ENCODE measurements at regions not wholly inside any gene's neighbourhood (a gene's known extent, or its start where the extent isn't known, plus 50 kb on each side); places are given as distances from the start of the nearest gene placed in this dataset.
A peak's percentile ranks its signal among the peaks of the same experiment; 100 is the strongest.

DNA sequence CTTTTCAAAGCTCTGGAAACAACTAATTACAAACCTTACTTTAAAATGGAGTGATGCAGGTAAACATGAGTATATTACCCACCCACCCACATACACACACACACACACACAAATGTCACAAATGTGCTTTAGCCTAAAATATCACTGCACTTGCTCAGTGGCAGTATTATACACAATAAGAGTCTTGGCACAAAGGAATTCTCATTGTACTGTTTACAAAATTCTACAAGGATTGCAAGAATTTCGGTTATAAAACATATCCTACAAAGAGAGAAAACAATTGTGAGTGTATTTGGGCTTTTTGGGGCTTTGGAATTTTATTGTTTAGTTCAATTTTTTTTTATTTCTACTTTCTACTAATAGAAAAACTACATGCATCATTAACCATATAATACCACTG lies 113.2 kb upstream of the BEND6 start:
- ChIA-PET POLR2A (interaction anchor here (0.6 to 2.4 kb wide), 12 partner anchors 8 to 87 kb away, joined by 3 to 13 read pairs (median 3); no protein-coding TSS in a partner anchor), SMC1A (ENCODE audit: uncharacterized antibody, unreplicated experiment) (interaction anchor here (1.0 to 5.7 kb wide), 19 partner anchors 9 to 137 kb away, joined by 3 to 63 read pairs (median 12); no protein-coding TSS in a partner anchor), CTCF (interaction anchor here (0.8 to 18.7 kb wide), 11 partner anchors 10 to 203 kb away, joined by 3 to 494 read pairs (median 5); no protein-coding TSS in a partner anchor), RAD21 (ENCODE audit: unreplicated experiment) (interaction anchor here (0.7 to 17.3 kb wide), 11 partner anchors 9 to 129 kb away, joined by 3 to 450 read pairs (median 4); no protein-coding TSS in a partner anchor)
- Histone ChIP-seq H3K4me1 (ENCODE audit: control insufficient read depth, insufficient read depth, low read length) (peaks cover 30% of the 10 kb centered on the region), H2AFZ (ENCODE audit: control insufficient read depth, low read depth, low read length) (no peak overlapping the region), H3K79me2 (ENCODE audit: control insufficient read depth, insufficient read depth, low read length) (peaks cover 93% of the 10 kb centered on the region), H3K4me2 (ENCODE audit: control insufficient read depth, insufficient read depth) (peak overlapping the region; percentile 77), H3K27me3 (replicated peaks in 1 of 2; ENCODE audit: control insufficient read depth in 2 of 2, insufficient read depth in 2 of 2, low read length in 1 of 2) (no peaks in the 10 kb centered on the region), H3K4me3 (peak overlapping the region; percentile 95), H3K36me3 (ENCODE audit: control insufficient read depth in 2 of 2, insufficient read depth in 2 of 2, low read length in 1 of 2) (peaks cover 0 to 7% of the 10 kb centered on the region in 2 experiments; a peak in 1 of 4 replicates), H3K9me3 (replicated peaks; ENCODE audit: control insufficient read depth, insufficient read depth, low read length) (peaks cover 5% of the 10 kb centered on the region), H3K9ac (ENCODE audit: control insufficient read depth, insufficient read depth, low read length) (peak overlapping the region; percentile 91), H3K27ac (ENCODE audit: control insufficient read depth, insufficient read depth) (peak overlapping the region; percentile 67), H4K20me1 (ENCODE audit: control insufficient read depth, insufficient read depth) (no peaks in the 10 kb centered on the region; the same call in 1 of the 2 replicates)
- TF ChIP-seq FOXM1 (IDR thresholded peaks at IDR 0.05; ENCODE audit: low read depth, low read length): 0 out of 2 replicates have a peak, but pooled peaks have one; percentile 12
- no peak for TF ChIP-seq PML (IDR thresholded peaks at IDR 0.05; ENCODE audit: low read length)
- TF ChIP-seq MEF2A (IDR thresholded peaks at IDR 0.05; ENCODE audit: insufficient read depth, low read depth, low read length): 0 out of 2 replicates have a peak, but pooled peaks have one; percentile 10
- BruUV-seq (replicated peaks): no TSS peak
- ATAC-seq: no peak
- DNase-seq (ENCODE audit: low read depth, low spot score): no peak
- intact Hi-C loops (cut with micrococcal nuclease; ENCODE audit: unreplicated experiment) (loop anchor here (5.0 kb wide), 2 partner anchors 44 to 74 kb away; no protein-coding TSS in a partner anchor), in situ Hi-C loops (cut with MboI) (loop anchor here (5.0 to 10.0 kb wide), 2 partner anchors 74 to 197 kb away; partner anchors contain the start of gene DST)
- FAIRE-seq: no peak
- WGBS (ENCODE audit: insufficient coverage, insufficient replicate concordance, low lambda C conversion rate, missing lambda C conversion rate): 0% methylated on average over 1 of the region's 1 CpG

DNA sequence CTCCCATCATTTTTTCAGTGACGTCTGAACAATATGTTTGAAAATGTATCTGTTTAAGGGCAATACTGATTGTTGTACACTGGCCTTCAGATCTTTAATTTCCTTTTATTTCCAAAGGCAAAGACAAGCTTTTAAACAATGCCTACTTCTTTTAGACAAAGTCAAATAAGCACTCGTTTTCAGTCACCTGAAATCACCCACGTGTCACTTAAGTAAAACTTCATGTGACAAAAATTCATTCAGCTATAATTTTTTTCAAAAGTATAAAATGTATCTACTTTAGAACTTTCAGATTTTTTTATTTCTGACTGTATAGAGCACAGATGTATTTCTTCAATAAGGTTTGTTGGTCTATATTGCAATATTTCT lies 113.5 kb upstream of the BEND6 start:
- Histone ChIP-seq H3K36me3 (ENCODE audit: control insufficient read depth in 2 of 2, insufficient read depth in 2 of 2, low read length in 1 of 2) (peaks cover 0 to 7% of the 10 kb centered on the region in 2 experiments; a peak in 1 of 4 replicates), H3K9me3 (replicated peaks; ENCODE audit: control insufficient read depth, insufficient read depth, low read length) (peaks cover 5% of the 10 kb centered on the region), H3K4me1 (ENCODE audit: control insufficient read depth, insufficient read depth, low read length) (peaks cover 27% of the 10 kb centered on the region), H3K79me2 (ENCODE audit: control insufficient read depth, insufficient read depth, low read length) (peaks cover 92% of the 10 kb centered on the region), H2AFZ (ENCODE audit: control insufficient read depth, low read depth, low read length) (no peak overlapping the region), H3K4me2 (ENCODE audit: control insufficient read depth, insufficient read depth) (peak overlapping the region; percentile 77), H3K27ac (ENCODE audit: control insufficient read depth, insufficient read depth) (peak overlapping the region; percentile 67), H3K9ac (ENCODE audit: control insufficient read depth, insufficient read depth, low read length) (peak overlapping the region; percentile 91), H4K20me1 (ENCODE audit: control insufficient read depth, insufficient read depth) (no peaks in the 10 kb centered on the region; the same call in 1 of the 2 replicates), H3K4me3 (peak overlapping the region; percentile 95), H3K27me3 (replicated peaks in 1 of 2; ENCODE audit: control insufficient read depth in 2 of 2, insufficient read depth in 2 of 2, low read length in 1 of 2) (no peaks in the 10 kb centered on the region)
- TF ChIP-seq CBX3 (IDR thresholded peaks at IDR 0.05; ENCODE audit: borderline replicate concordance, low read depth) (no peak), RB1 (IDR thresholded peaks at IDR 0.05; ENCODE audit: borderline replicate concordance) (no peak), NBN (IDR thresholded peaks at IDR 0.05) (no peak), RAD51 (IDR thresholded peaks at IDR 0.05) (peak; percentile 80)
- ChIA-PET CTCF (interaction anchor here (0.8 to 18.7 kb wide), 12 partner anchors 10 to 203 kb away, joined by 3 to 494 read pairs (median 5); no protein-coding TSS in a partner anchor), SMC1A (ENCODE audit: uncharacterized antibody, unreplicated experiment) (interaction anchor here (1.0 to 5.7 kb wide), 23 partner anchors 8 to 136 kb away, joined by 3 to 63 read pairs (median 7); no protein-coding TSS in a partner anchor), POLR2A (interaction anchor here (0.6 to 2.4 kb wide), 14 partner anchors 9 to 87 kb away, joined by 3 to 13 read pairs (median 3); no protein-coding TSS in a partner anchor), RAD21 (ENCODE audit: unreplicated experiment) (interaction anchor here (0.7 to 17.3 kb wide), 12 partner anchors 10 to 246 kb away, joined by 3 to 450 read pairs (median 4); no protein-coding TSS in a partner anchor)
- intact Hi-C loops (cut with micrococcal nuclease; ENCODE audit: unreplicated experiment) (loop anchor here (5.0 kb wide), 2 partner anchors 44 to 74 kb away; no protein-coding TSS in a partner anchor), in situ Hi-C loops (cut with MboI) (loop anchor here (5.0 to 10.0 kb wide), 2 partner anchors 74 to 197 kb away; partner anchors contain the start of gene DST)
- ATAC-seq (no peak), DNase-seq (ENCODE audit: low read depth, low spot score) (no peak), FAIRE-seq (no peak)
- BruUV-seq (replicated peaks): TSS peak; percentile 28
- 7% methylated on average over 3 of the region's 3 CpGs for WGBS (ENCODE audit: insufficient coverage, insufficient replicate concordance, low lambda C conversion rate, missing lambda C conversion rate)
